ENCODE measurements at regions not wholly inside any gene's neighbourhood (a gene's known extent, or its start where the extent isn't known, plus 50 kb on each side); places are given as distances from the start of the nearest gene placed in this dataset.

DNA sequence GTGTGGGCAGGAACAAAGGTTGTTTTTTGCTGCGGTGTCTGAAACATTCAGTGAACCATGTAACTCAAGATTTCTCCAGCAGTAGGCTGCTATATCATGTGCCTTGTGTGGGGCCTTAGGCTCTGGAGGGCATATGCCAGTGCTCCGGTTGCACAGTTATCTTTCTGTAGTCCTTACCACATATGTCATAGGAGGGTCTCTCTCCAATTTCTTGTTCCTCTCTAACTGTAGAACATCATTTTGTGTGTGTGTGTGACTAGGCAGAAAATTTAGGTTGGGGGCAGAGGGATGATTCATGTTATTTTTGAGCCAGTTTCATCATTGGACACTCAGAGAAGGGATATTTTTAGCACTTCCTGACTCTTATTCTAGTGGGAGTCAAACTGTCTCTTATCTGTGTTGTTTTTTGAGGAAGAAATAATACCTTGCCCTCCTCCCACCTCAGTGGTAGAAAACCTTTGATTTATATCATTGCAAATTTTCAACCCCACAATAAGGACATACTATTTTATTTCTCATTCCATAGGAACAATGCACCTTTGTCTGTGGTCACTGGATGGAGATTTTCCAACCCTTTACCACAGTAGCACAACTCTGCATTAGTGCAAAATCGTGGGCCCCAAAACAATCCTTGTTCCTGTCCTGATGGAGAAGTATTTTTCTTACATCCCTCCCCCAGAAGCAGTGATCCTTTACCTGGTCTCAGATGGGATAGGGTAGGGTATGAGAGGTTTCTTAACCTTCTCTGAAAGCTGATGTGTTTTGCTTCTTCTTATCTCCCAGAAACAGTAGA lies 113.9 kb downstream of the CCDC74A start (continued):
- TF ChIP-seq NCOR1 (IDR thresholded peaks at IDR 0.05): peak; percentile 74
- TF ChIP-seq, protein P1, sequence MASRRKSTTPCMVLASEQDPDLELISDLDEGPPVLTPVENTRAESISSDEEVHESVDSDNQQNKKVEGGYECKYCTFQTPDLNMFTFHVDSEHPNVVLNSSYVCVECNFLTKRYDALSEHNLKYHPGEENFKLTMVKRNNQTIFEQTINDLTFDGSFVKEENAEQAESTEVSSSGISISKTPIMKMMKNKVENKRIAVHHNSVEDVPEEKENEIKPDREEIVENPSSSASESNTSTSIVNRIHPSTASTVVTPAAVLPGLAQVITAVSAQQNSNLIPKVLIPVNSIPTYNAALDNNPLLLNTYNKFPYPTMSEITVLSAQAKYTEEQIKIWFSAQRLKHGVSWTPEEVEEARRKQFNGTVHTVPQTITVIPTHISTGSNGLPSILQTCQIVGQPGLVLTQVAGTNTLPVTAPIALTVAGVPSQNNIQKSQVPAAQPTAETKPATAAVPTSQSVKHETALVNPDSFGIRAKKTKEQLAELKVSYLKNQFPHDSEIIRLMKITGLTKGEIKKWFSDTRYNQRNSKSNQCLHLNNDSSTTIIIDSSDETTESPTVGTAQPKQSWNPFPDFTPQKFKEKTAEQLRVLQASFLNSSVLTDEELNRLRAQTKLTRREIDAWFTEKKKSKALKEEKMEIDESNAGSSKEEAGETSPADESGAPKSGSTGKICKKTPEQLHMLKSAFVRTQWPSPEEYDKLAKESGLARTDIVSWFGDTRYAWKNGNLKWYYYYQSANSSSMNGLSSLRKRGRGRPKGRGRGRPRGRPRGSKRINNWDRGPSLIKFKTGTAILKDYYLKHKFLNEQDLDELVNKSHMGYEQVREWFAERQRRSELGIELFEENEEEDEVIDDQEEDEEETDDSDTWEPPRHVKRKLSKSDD (conservative IDR thresholded peaks at IDR 0.05; ENCODE audit: low read length): no peak
- TF ChIP-seq, protein P2, sequence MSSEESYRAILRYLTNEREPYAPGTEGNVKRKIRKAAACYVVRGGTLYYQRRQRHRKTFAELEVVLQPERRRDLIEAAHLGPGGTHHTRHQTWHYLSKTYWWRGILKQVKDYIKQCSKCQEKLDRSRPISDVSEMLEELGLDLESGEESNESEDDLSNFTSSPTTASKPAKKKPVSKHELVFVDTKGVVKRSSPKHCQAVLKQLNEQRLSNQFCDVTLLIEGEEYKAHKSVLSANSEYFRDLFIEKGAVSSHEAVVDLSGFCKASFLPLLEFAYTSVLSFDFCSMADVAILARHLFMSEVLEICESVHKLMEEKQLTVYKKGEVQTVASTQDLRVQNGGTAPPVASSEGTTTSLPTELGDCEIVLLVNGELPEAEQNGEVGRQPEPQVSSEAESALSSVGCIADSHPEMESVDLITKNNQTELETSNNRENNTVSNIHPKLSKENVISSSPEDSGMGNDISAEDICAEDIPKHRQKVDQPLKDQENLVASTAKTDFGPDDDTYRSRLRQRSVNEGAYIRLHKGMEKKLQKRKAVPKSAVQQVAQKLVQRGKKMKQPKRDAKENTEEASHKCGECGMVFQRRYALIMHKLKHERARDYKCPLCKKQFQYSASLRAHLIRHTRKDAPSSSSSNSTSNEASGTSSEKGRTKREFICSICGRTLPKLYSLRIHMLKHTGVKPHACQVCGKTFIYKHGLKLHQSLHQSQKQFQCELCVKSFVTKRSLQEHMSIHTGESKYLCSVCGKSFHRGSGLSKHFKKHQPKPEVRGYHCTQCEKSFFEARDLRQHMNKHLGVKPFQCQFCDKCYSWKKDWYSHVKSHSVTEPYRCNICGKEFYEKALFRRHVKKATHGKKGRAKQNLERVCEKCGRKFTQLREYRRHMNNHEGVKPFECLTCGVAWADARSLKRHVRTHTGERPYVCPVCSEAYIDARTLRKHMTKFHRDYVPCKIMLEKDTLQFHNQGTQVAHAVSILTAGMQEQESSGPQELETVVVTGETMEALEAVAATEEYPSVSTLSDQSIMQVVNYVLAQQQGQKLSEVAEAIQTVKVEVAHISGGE (CRISPR knock-in tag; IDR thresholded peaks at IDR 0.05): no peak
- TF ChIP-seq TRIM24 (IDR thresholded peaks at IDR 0.05): peak; percentile 69 to 70; a peak in 3 of 4 replicates
- no peak for TF ChIP-seq ZBTB8A (IDR thresholded peaks at IDR 0.05; ENCODE audit: partially characterized antibody)
- peak; percentile 94 for TF ChIP-seq ZNF316 (IDR thresholded peaks at IDR 0.05)
- TF ChIP-seq STAG1 (CRISPR knock-in tag; IDR thresholded peaks at IDR 0.05; ENCODE audit: borderline replicate concordance): no peak
- peak; percentile 89 for TF ChIP-seq SMARCE1 (IDR thresholded peaks at IDR 0.05)
- no peak for TF ChIP-seq HES1 (IDR thresholded peaks at IDR 0.05; ENCODE audit: low read depth)
- peak; percentile 87 for TF ChIP-seq SMARCA4 (IDR thresholded peaks at IDR 0.05)
- peak; percentile 51 to 73; a peak in 2 of 4 replicates for TF ChIP-seq KDM1A (IDR thresholded peaks at IDR 0.05)
- TF ChIP-seq NFRKB (IDR thresholded peaks at IDR 0.05; ENCODE audit: low read depth): 0 out of 2 replicates have a peak, but pooled peaks have one; percentile 56
- TF ChIP-seq ZKSCAN3 (CRISPR knock-in tag; IDR thresholded peaks at IDR 0.05): no peak
- peak; percentile 89 for TF ChIP-seq EP300 (IDR thresholded peaks at IDR 0.05; ENCODE audit: low read length)
- TF ChIP-seq PCBP1 (IDR thresholded peaks at IDR 0.05; ENCODE audit: low read depth, low read length, poor library complexity, severe bottlenecking): no peak
- TF ChIP-seq JUN (IDR thresholded peaks at IDR 0.05; ENCODE audit: borderline replicate concordance, low read depth, low read length): peak; percentile 70
- TF ChIP-seq JUN (CRISPR knock-in tag; IDR thresholded peaks at IDR 0.05; ENCODE audit: borderline replicate concordance): no peak
- TF ChIP-seq SMARCA5 (IDR thresholded peaks at IDR 0.05): no peak
- peak; percentile 26; the same call in 1 of the 2 replicates for TF ChIP-seq NBN (IDR thresholded peaks at IDR 0.05; ENCODE audit: low read depth)
- TF ChIP-seq NR2C2 (CRISPR knock-in tag; IDR thresholded peaks at IDR 0.05): no peak
- TF ChIP-seq NR2C2 (tag; IDR thresholded peaks at IDR 0.05): peak; percentile 55
- TF ChIP-seq CCNT2 (IDR thresholded peaks at IDR 0.05; ENCODE audit: borderline replicate concordance, extremely low read depth, insufficient read length, low read depth, low read length): peak; percentile 41
- peak; percentile 75; the same call in 1 of the 2 replicates for TF ChIP-seq ATF7 (IDR thresholded peaks at IDR 0.05)

Data from K562 (cell line).